SK-N-MC (cell line): ENCODE measurements at regions not wholly inside any gene's neighbourhood (a gene's known extent, or its start where the extent isn't known, plus 50 kb on each side); places are given as distances from the start of the nearest gene placed in this dataset.
A peak's percentile ranks its signal among the peaks of the same experiment; 100 is the strongest.
"Not testable (repeated sequence)": the region's sequence is repeated elsewhere in the genome, so short reads cannot be mapped to it uniquely, and the experiment has no call there.

Experiments
- DNase-seq: peaks from one replicate; pipeline ENCODE4 v3.0.0-alpha.2; 2011; ENCODE audit warnings: low read depth, low spot score
- H3K27ac ChIP-seq: fragments of 200-600 bp; sonication (generic); 2 replicates; pipeline ENCODE4 v1.5.1; 2016; ENCODE audit warnings: mixed run types
- H3K36me3 ChIP-seq: fragments of 200-600 bp; sonication (generic); 2 replicates; pipeline ENCODE4 v1.6.1; 2017; ENCODE audit warnings: antibody characterized with exemption, low read length, mixed read lengths; ENCODE audit not compliant: insufficient read depth
- H3K4me3 ChIP-seq: fragments of 200-600 bp; sonication (generic); 2 replicates; pipeline ENCODE4 v1.5.1; 2016
- H3K9ac ChIP-seq: fragments of 200-600 bp; sonication (generic); 2 replicates; pipeline ENCODE4 v1.8.0; 2017; ENCODE audit warnings: mixed run types, mixed read lengths; ENCODE audit not compliant: insufficient read length
- H3K9me3 ChIP-seq: fragments of 200-600 bp; sonication (generic); 2 replicates; pipeline ENCODE4 v1.6.1; 2017; ENCODE audit warnings: low read depth, mild to moderate bottlenecking, antibody characterized with exemption, low read length, moderate library complexity, mixed read lengths
- EZH2 ChIP-seq: fragments of 200-600 bp; sonication (generic); IDR thresholded peaks from one replicate; pipeline ENCODE4 v1.6.1; 2017; ENCODE audit warnings: antibody characterized with exemption
- FOXP2 ChIP-seq: optimal IDR thresholded peaks from 2 replicates; pipeline ENCODE3; 2011; ENCODE audit warnings: mild to moderate bottlenecking, moderate library complexity; ENCODE audit not compliant: insufficient read depth; ENCODE audit errors: extremely low read length, control extremely low read depth
- POLR2AphosphoS5 ChIP-seq: IDR thresholded peaks from 2 replicates; pipeline ENCODE4 v1.6.1; 2012; ENCODE audit warnings: mild to moderate bottlenecking, low read depth, low read length, borderline replicate concordance

DNA sequence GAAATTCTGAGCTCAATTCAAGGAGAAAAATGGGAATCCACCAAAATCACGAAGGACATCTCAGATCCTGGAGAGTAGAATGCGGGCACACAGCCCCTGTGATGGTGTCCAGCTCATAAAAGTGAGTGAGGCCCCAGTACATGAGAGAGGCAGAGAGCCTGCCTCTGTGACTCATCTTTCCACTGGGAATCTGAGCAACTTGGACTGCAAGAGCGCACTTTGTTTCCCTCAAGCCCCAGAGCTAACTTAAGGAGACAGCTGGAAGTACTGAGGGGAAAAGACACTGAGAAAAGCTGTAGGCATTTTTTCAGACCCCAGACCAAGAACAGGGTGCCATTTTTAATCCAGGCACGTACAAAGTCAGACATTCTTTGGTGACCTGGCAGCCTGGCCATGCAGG is 273.7 kb downstream of the C11orf87 start:
- Histone ChIP-seq H3K36me3 (no peaks in the 10 kb centered on the region), H3K4me3 (no peak overlapping the region), H3K9me3 (no peaks in the 10 kb centered on the region; the same call in 1 of the 2 replicates), H3K9ac (no peak overlapping the region), H3K27ac (no peak overlapping the region)
- no peak for TF ChIP-seq EZH2
- DNase-seq: no peak

DNA sequence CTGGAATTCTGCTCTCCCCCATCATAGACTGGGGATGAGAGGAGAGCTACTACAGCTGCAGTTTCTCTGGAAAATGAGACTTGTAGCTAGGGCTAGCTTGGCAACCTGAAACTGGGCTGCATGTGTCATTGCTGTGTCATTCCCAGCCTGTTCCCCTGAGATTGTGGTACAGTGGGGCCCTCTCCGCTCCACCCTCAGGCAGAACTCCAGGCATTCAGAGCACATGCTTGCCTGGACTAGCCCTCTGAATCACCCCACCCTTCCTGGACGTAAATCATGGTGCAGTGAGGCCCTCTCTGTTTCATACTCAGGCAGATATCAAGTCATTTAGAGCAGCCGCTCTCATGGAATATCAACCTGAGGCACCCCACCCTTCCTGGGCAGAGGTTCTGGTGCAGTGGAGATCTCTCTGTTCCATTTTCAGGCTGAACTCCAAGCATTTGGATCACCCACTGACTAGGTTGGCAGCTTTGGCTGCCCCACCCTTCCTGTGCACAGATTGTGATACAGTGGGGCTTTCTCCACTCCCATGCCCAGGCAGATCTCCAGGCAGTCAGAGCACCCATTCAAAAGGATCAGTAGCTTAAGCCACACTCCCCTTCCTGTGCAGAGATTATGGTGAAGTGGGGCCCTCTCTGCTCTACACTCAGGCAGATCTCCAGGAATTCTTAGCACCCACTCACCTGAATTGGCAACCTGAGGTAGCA is 274.4 kb downstream of the C11orf87 start:
- TF ChIP-seq FOXP2 (no peak), EZH2 (no peak), POLR2AphosphoS5 (no peak)
- no peak overlapping the region for H3K4me3 ChIP-seq
- no peak overlapping the region for H3K9ac ChIP-seq
- DNase-seq: no peak
- no peaks in the 10 kb centered on the region for H3K36me3 ChIP-seq
- no peak overlapping the region for H3K27ac ChIP-seq
- H3K9me3 ChIP-seq: no peaks in the 10 kb centered on the region; the same call in 1 of the 2 replicates

GRCh38 chr11:109697140-109697843 is 275.3 kb downstream of the C11orf87 start:
- H3K9ac ChIP-seq: no peak overlapping the region
- no peak overlapping the region for H3K4me3 ChIP-seq
- no peaks in the 10 kb centered on the region; the same call in 1 of the 2 replicates for H3K9me3 ChIP-seq
- DNase-seq: peak; percentile 32
- TF ChIP-seq EZH2 (no peak), POLR2AphosphoS5 (no peak), FOXP2 (no peak)
- no peaks in the 10 kb centered on the region for H3K36me3 ChIP-seq
- H3K27ac ChIP-seq: no peak overlapping the region

DNA sequence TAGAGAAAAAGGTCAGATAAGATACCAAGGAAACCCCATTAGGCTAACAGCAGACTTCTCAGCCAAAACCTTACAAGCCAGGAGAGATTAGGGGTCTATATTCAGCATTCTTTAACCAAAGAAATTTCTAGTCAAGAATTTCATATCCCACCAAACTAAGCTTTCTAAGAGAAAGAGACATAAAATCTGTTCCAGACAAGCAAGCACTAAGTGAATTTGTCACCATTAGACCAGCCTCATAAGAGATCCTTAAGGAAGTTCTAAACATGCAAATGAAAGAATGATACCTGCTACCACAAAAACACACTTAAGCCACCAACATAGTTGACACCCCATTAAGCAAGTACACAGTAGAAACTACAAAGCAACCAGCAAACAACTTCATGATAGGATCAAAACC is 276.2 kb downstream of the C11orf87 start:
- no peak overlapping the region for H3K4me3 ChIP-seq
- no peak overlapping the region for H3K9ac ChIP-seq
- no peak overlapping the region for H3K27ac ChIP-seq
- TF ChIP-seq POLR2AphosphoS5 (no peak), EZH2 (no peak)
- H3K9me3 ChIP-seq: no peaks in the 10 kb centered on the region; the same call in 1 of the 2 replicates
- DNase-seq: no peak
- H3K36me3 ChIP-seq: no peaks in the 10 kb centered on the region

DNA sequence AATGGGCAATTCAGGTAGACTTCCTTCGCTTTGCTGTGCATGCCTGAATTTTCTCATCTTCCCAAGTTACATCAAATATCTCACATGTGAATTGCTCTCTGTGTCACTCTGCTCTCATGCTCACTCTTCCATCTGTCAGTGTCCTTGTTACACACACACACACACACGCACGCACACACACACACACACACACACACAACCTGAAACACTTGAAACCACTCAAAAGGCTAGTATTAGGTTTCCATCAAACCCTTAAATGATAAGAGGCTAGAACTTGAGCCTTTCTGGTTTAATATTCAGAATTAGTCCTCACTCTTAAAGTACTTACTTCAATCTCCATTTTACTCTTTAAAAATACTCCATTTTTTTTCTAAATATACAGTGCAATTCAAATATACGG is 282.4 kb downstream of the C11orf87 start:
- TF ChIP-seq FOXP2 (no peak), POLR2AphosphoS5 (no peak), EZH2 (no peak)

GRCh38 chr11:109706945-109707344 is 285.0 kb downstream of the C11orf87 start:
- Histone ChIP-seq H3K4me3 (no peak overlapping the region), H3K36me3 (no peaks in the 10 kb centered on the region), H3K9me3 (no peaks in the 10 kb centered on the region), H3K9ac (no peak overlapping the region), H3K27ac (no peak overlapping the region)
- DNase-seq: no peak
- TF ChIP-seq FOXP2 (no peak), EZH2 (no peak), POLR2AphosphoS5 (no peak)

More for the DNA sequence above, 282.4 kb downstream of the C11orf87 start:
- no peak for DNase-seq
- Histone ChIP-seq H3K9ac (no peak overlapping the region), H3K27ac (no peak overlapping the region), H3K9me3 (no peaks in the 10 kb centered on the region), H3K36me3 (no peaks in the 10 kb centered on the region), H3K4me3 (no peak overlapping the region)

- Histone ChIP-seq H3K27ac (no peak overlapping the region), H3K9ac (no peak overlapping the region), H3K9me3 (no peaks in the 10 kb centered on the region), H3K36me3 (no peaks in the 10 kb centered on the region), H3K4me3 (no peak overlapping the region)
- DNase-seq: no peak
- TF ChIP-seq FOXP2 (no peak), POLR2AphosphoS5 (no peak), EZH2 (no peak)
These were observed 285.4 kb downstream of the C11orf87 start for GRCh38 chr11:109707411-109707810.

GRCh38 chr11:109708184-109708583 is 286.2 kb downstream of the C11orf87 start:
- Histone ChIP-seq H3K4me3 (no peak overlapping the region), H3K27ac (no peak overlapping the region), H3K36me3 (no peaks in the 10 kb centered on the region), H3K9me3 (no peaks in the 10 kb centered on the region), H3K9ac (no peak overlapping the region)
- TF ChIP-seq EZH2 (no peak), POLR2AphosphoS5 (no peak), FOXP2 (no peak)
- no peak for DNase-seq

- not testable (repeated sequence) for DNase-seq, H3K27ac ChIP-seq, H3K9me3 ChIP-seq, H3K4me3 ChIP-seq, H3K9ac ChIP-seq, H3K36me3 ChIP-seq
These were observed 292.5 kb downstream of the C11orf87 start for GRCh38 chr11:109714444-109714843.

DNA sequence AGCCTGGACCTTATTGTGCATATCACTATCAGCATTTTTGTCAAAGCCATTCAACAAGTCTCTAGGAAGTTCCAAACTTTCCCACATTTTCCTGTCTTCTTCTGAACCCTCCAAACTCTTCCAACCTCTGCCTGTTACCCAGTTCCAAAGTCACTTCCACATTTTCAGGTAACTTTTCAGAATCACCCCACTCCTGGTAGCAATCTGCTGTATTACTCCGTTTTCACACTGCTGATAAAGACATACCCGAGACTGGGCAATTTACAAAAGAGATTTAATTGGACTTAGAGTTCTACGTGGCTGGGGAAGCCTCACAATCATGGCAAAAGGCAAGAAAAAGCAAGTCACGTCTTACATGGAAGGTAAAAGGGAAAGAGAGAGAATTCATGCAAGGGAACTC is 293.4 kb downstream of the C11orf87 start:
- H3K4me3 ChIP-seq, H3K27ac ChIP-seq, H3K9me3 ChIP-seq, H3K9ac ChIP-seq, DNase-seq, H3K36me3 ChIP-seq: not testable (repeated sequence)
